GM23338 (cell line): ENCODE measurements at regions not wholly inside any gene's neighbourhood (a gene's known extent, or its start where the extent isn't known, plus 50 kb on each side); places are given as distances from the start of the nearest gene placed in this dataset.

Experiments
- ATAC-seq: fragments of 200-7000 bp; cut with Tn5 transposase; 3 replicates; pipeline ENCODE4 v1.9.1; 2020
- DNase-seq: peaks from one replicate; pipeline ENCODE4 v3.0.0-alpha.2; 2015; ENCODE audit warnings: low spot score
- H2AFZ ChIP-seq: fragments of 200-600 bp; sonication (generic); 2 replicates; pipeline ENCODE4 v1.8.0; 2016; ENCODE audit warnings: antibody characterized with exemption, mild to moderate bottlenecking, moderate library complexity
- H3F3A ChIP-seq: fragments of 200-600 bp; sonication (generic); replicated peaks from 2 replicates; pipeline ENCODE4 v1.8.0; 2017; ENCODE audit warnings: antibody characterized with exemption, mixed run types, low read depth
- H3K27ac ChIP-seq: fragments of 200-600 bp; sonication (generic); 2 replicates; pipeline ENCODE4 v1.6.1; 2016; ENCODE audit warnings: low read depth
- H3K27me3 ChIP-seq: fragments of 200-600 bp; sonication (generic); 2 replicates; pipeline ENCODE4 v1.8.0; 2016; ENCODE audit warnings: mild to moderate bottlenecking, mixed run types, moderate library complexity; ENCODE audit not compliant: insufficient read depth
- H3K36me3 ChIP-seq: fragments of 200-600 bp; sonication (generic); 2 replicates; pipeline ENCODE4 v1.8.0; 2016; ENCODE audit warnings: mild to moderate bottlenecking; ENCODE audit not compliant: insufficient read depth
- H3K4me1 ChIP-seq: fragments of 200-600 bp; sonication (generic); 2 replicates; pipeline ENCODE4 v1.8.0; 2016; ENCODE audit warnings: mild to moderate bottlenecking, moderate library complexity; ENCODE audit not compliant: insufficient read depth
- H3K4me2 ChIP-seq: fragments of 200-600 bp; sonication (generic); 2 replicates; pipeline ENCODE4 v1.7.1; 2017; ENCODE audit warnings: mixed run types
- H3K4me3 ChIP-seq: fragments of 200-600 bp; sonication (generic); 2 replicates; pipeline ENCODE4 v1.6.1; 2016; ENCODE audit warnings: mixed run types
- H3K79me2 ChIP-seq: fragments of 200-600 bp; sonication (generic); replicated peaks from 2 replicates; pipeline ENCODE4 v1.8.0; 2017; ENCODE audit warnings: mild to moderate bottlenecking; ENCODE audit not compliant: insufficient read depth
- H3K9me2 ChIP-seq: fragments of 200-600 bp; sonication (generic); 2 replicates; pipeline ENCODE4 v1.8.0; 2017; ENCODE audit not compliant: insufficient read depth
- H4K20me1 ChIP-seq: fragments of 200-600 bp; sonication (generic); replicated peaks from 2 replicates; pipeline ENCODE4 v1.8.0; 2017; ENCODE audit warnings: mild to moderate bottlenecking; ENCODE audit not compliant: insufficient read depth
- H3K27ac Mint-ChIP-seq: 2 replicates; pipeline ENCODE4 v1.8.0; 2020; ENCODE audit warnings: inconsistent platforms, mild to moderate bottlenecking, moderate library complexity, mixed read lengths
- H3K27me3 Mint-ChIP-seq: 3 replicates; pipeline ENCODE4 v1.8.0; 2022; ENCODE audit warnings: low read depth, mild to moderate bottlenecking, moderate library complexity, mixed read lengths, inconsistent platforms; ENCODE audit not compliant: insufficient read depth, poor library complexity
- H3K36me3 Mint-ChIP-seq: 3 replicates; pipeline ENCODE4 v1.8.0; 2021; ENCODE audit warnings: low read depth, mild to moderate bottlenecking, inconsistent platforms, moderate library complexity, mixed read lengths
- H3K4me1 Mint-ChIP-seq: 3 replicates; pipeline ENCODE4 v1.8.0; 2020; ENCODE audit warnings: mild to moderate bottlenecking, inconsistent platforms, mixed read lengths
- H3K4me3 Mint-ChIP-seq: 3 replicates; pipeline ENCODE4 v1.8.0; 2021; ENCODE audit warnings: moderate library complexity, mild to moderate bottlenecking, inconsistent platforms, mixed read lengths
- H3K9me3 Mint-ChIP-seq: 3 replicates; pipeline ENCODE4 v1.8.0; 2020; ENCODE audit warnings: moderate library complexity, mild to moderate bottlenecking, inconsistent platforms, mixed read lengths
- EZH2 ChIP-seq: fragments of 200-600 bp; sonication (generic); IDR thresholded peaks from one replicate; pipeline ENCODE4 v1.8.0; 2017; ENCODE audit warnings: antibody characterized with exemption, mild to moderate bottlenecking, low read depth; ENCODE audit not compliant: unreplicated experiment
- EZH2phosphoT487 ChIP-seq: fragments of 200-600 bp; sonication (generic); IDR thresholded peaks from one replicate; pipeline ENCODE4 v1.8.1; 2018; ENCODE audit warnings: antibody characterized with exemption; ENCODE audit not compliant: unreplicated experiment
- JUNB ChIP-seq: IDR thresholded peaks from one replicate; pipeline ENCODE4 v1.6.1; 2016; ENCODE audit warnings: antibody characterized with exemption; ENCODE audit not compliant: unreplicated experiment
- NANOG ChIP-seq: IDR thresholded peaks from 2 replicates; pipeline ENCODE4 v1.6.1; 2016; ENCODE audit warnings: antibody characterized with exemption, borderline replicate concordance
- STAT1 ChIP-seq: IDR thresholded peaks from one replicate; pipeline ENCODE4 v1.6.1; 2016; ENCODE audit warnings: antibody characterized with exemption; ENCODE audit not compliant: unreplicated experiment
- ZNF114 ChIP-seq: fragments of 250-450 bp; sonication (Bioruptor Pico); IDR thresholded peaks from 2 replicates; pipeline ENCODE4 v1.5.0; 2020; ENCODE audit warnings: mild to moderate bottlenecking, moderate library complexity
- ZNF331 ChIP-seq: fragments of 250-450 bp; sonication (Bioruptor Pico); IDR thresholded peaks from 2 replicates; pipeline ENCODE4 v1.5.0; 2020; ENCODE audit warnings: low read depth, mild to moderate bottlenecking, moderate library complexity
- TF ChIP-seq, protein P1 (sequence below), 2 experiments: fragments of 200-600 bp in 1 of 2; sonication (generic) in 1 of 2; conservative IDR thresholded peaks; 2 replicates each; pipeline versions ENCODE4 v1.5.1 to v1.6.1; 2016 to 2017; ENCODE audit warnings: antibody characterized with exemption in 2 of 2, low read depth in 2 of 2, mild to moderate bottlenecking in 2 of 2, moderate library complexity in 1 of 2
- TF ChIP-seq, protein P2 (sequence below): fragments of 250-450 bp; sonication (Bioruptor Pico); IDR thresholded peaks from 2 replicates; pipeline ENCODE4 v1.5.0; 2020; ENCODE audit warnings: mild to moderate bottlenecking, moderate library complexity
- TF ChIP-seq, protein P3 (sequence below): IDR thresholded peaks from 2 replicates; pipeline ENCODE4 v1.6.1; 2016; ENCODE audit warnings: antibody characterized with exemption

DNA sequence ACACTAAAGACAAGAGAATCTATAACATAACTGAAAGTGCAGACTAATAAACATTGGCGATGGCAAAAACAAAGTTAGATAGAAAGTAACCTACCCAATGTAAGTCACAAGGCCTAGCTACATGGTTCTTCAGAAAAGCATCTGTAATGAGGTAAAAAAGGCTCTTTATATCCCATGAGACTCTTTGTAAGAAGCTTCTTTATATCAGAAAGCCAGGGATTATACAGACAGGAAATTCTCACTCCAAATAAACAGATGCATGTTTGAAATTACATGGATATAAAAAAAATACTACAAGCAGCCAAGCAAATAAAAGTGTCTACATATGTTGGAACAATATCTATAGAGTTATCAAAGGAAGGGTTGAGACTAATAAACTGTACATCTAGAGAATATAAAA lies 284.9 kb upstream of the NRSN1 start:
- TF ChIP-seq, protein P1, sequence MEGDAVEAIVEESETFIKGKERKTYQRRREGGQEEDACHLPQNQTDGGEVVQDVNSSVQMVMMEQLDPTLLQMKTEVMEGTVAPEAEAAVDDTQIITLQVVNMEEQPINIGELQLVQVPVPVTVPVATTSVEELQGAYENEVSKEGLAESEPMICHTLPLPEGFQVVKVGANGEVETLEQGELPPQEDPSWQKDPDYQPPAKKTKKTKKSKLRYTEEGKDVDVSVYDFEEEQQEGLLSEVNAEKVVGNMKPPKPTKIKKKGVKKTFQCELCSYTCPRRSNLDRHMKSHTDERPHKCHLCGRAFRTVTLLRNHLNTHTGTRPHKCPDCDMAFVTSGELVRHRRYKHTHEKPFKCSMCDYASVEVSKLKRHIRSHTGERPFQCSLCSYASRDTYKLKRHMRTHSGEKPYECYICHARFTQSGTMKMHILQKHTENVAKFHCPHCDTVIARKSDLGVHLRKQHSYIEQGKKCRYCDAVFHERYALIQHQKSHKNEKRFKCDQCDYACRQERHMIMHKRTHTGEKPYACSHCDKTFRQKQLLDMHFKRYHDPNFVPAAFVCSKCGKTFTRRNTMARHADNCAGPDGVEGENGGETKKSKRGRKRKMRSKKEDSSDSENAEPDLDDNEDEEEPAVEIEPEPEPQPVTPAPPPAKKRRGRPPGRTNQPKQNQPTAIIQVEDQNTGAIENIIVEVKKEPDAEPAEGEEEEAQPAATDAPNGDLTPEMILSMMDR (conservative IDR thresholded peaks at IDR 0.05; ENCODE audit: low read depth in 2 of 2) = no peak
- TF ChIP-seq EZH2 = no peak
- TF ChIP-seq, protein P2, sequence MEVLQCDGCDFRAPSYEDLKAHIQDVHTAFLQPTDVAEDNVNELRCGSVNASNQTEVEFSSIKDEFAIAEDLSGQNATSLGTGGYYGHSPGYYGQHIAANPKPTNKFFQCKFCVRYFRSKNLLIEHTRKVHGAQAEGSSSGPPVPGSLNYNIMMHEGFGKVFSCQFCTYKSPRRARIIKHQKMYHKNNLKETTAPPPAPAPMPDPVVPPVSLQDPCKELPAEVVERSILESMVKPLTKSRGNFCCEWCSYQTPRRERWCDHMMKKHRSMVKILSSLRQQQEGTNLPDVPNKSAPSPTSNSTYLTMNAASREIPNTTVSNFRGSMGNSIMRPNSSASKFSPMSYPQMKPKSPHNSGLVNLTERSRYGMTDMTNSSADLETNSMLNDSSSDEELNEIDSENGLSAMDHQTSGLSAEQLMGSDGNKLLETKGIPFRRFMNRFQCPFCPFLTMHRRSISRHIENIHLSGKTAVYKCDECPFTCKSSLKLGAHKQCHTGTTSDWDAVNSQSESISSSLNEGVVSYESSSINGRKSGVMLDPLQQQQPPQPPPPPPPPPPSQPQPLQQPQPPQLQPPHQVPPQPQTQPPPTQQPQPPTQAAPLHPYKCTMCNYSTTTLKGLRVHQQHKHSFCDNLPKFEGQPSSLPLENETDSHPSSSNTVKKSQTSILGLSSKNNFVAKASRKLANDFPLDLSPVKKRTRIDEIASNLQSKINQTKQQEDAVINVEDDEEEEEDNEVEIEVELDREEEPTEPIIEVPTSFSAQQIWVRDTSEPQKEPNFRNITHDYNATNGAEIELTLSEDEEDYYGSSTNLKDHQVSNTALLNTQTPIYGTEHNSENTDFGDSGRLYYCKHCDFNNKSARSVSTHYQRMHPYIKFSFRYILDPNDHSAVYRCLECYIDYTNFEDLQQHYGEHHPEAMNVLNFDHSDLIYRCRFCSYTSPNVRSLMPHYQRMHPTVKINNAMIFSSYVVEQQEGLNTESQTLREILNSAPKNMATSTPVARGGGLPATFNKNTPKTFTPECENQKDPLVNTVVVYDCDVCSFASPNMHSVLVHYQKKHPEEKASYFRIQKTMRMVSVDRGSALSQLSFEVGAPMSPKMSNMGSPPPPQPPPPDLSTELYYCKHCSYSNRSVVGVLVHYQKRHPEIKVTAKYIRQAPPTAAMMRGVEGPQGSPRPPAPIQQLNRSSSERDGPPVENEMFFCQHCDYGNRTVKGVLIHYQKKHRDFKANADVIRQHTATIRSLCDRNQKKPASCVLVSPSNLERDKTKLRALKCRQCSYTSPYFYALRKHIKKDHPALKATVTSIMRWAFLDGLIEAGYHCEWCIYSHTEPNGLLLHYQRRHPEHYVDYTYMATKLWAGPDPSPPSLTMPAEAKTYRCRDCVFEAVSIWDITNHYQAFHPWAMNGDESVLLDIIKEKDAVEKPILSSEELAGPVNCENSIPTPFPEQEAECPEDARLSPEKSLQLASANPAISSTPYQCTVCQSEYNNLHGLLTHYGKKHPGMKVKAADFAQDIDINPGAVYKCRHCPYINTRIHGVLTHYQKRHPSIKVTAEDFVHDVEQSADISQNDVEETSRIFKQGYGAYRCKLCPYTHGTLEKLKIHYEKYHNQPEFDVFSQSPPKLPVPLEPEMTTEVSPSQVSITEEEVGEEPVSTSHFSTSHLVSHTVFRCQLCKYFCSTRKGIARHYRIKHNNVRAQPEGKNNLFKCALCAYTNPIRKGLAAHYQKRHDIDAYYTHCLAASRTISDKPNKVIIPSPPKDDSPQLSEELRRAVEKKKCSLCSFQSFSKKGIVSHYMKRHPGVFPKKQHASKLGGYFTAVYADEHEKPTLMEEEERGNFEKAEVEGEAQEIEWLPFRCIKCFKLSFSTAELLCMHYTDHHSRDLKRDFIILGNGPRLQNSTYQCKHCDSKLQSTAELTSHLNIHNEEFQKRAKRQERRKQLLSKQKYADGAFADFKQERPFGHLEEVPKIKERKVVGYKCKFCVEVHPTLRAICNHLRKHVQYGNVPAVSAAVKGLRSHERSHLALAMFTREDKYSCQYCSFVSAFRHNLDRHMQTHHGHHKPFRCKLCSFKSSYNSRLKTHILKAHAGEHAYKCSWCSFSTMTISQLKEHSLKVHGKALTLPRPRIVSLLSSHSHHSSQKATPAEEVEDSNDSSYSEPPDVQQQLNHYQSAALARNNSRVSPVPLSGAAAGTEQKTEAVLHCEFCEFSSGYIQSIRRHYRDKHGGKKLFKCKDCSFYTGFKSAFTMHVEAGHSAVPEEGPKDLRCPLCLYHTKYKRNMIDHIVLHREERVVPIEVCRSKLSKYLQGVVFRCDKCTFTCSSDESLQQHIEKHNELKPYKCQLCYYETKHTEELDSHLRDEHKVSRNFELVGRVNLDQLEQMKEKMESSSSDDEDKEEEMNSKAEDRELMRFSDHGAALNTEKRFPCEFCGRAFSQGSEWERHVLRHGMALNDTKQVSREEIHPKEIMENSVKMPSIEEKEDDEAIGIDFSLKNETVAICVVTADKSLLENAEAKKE (CRISPR knock-in tag) = no peak
- no peak for TF ChIP-seq ZNF114 (CRISPR knock-in tag)
- TF ChIP-seq STAT1 = no peak
- no peak for TF ChIP-seq JUNB
- TF ChIP-seq EZH2phosphoT487 = no peak
- TF ChIP-seq NANOG = no peak
- TF ChIP-seq ZNF331 (CRISPR knock-in tag) = no peak
- TF ChIP-seq, protein P3, sequence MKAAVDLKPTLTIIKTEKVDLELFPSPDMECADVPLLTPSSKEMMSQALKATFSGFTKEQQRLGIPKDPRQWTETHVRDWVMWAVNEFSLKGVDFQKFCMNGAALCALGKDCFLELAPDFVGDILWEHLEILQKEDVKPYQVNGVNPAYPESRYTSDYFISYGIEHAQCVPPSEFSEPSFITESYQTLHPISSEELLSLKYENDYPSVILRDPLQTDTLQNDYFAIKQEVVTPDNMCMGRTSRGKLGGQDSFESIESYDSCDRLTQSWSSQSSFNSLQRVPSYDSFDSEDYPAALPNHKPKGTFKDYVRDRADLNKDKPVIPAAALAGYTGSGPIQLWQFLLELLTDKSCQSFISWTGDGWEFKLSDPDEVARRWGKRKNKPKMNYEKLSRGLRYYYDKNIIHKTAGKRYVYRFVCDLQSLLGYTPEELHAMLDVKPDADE = no peak
- ATAC-seq = no peak
- Mint-ChIP-seq H3K27me3 (no peaks in the 10 kb centered on the region), H3K27ac (no peak overlapping the region), H3K9me3 (no peaks in the 10 kb centered on the region), H3K4me1 (0 out of 3 replicates have a peak, but pooled peaks cover 2% of the 10 kb centered on the region), H3K4me3 (no peak overlapping the region), H3K36me3 (no peaks in the 10 kb centered on the region)
- no peaks in the 10 kb centered on the region for H3K27me3 ChIP-seq
- H3K36me3 ChIP-seq = no peaks in the 10 kb centered on the region
- no peak overlapping the region for H3K4me3 ChIP-seq
- no peaks in the 10 kb centered on the region for H4K20me1 ChIP-seq
- H3K9me2 ChIP-seq = no peaks in the 10 kb centered on the region
- no peak overlapping the region for H3K27ac ChIP-seq
- no peak for DNase-seq
- no peaks in the 10 kb centered on the region for H3K4me1 ChIP-seq
- no peak overlapping the region for H2AFZ ChIP-seq
- H3K4me2 ChIP-seq = no peak overlapping the region
- H3F3A ChIP-seq = no peaks in the 10 kb centered on the region
- H3K79me2 ChIP-seq = no peaks in the 10 kb centered on the region
